Neural cell (in vitro differentiated cells): ENCODE measurements at regions not wholly inside any gene's neighbourhood (a gene's known extent, or its start where the extent isn't known, plus 50 kb on each side); places are given as distances from the start of the nearest gene placed in this dataset.

ENCODE experiments used
- EP300 ChIP-seq: fragments of 450-650 bp; conservative IDR thresholded peaks from 2 replicates; pipeline ENCODE4 v1.6.1; 2014; ENCODE audit warnings: antibody characterized with exemption, mild to moderate bottlenecking, moderate library complexity; ENCODE audit not compliant: poor library complexity, severe bottlenecking
- EZH2 ChIP-seq: fragments of 200-600, 300-800 bp; shearing (Covaris generic), sonication (generic); IDR thresholded peaks from 2 replicates; pipeline ENCODE4 v1.6.1; 2014; ENCODE audit warnings: antibody characterized with exemption, low read length, borderline replicate concordance, mild to moderate bottlenecking; ENCODE audit not compliant: insufficient read depth, poor library complexity, severe bottlenecking
- MXI1 ChIP-seq: fragments of 450-650 bp; conservative IDR thresholded peaks from 2 replicates; pipeline ENCODE4 v1.6.1; 2014; ENCODE audit warnings: antibody characterized with exemption, mild to moderate bottlenecking; ENCODE audit not compliant: poor library complexity, severe bottlenecking
- POLR2AphosphoS5 ChIP-seq: IDR thresholded peaks from 2 replicates; pipeline ENCODE4 v1.6.1; 2012
- RAD21 ChIP-seq: fragments of 450-650 bp; conservative IDR thresholded peaks from 2 replicates; pipeline ENCODE4 v1.6.1; 2014; ENCODE audit warnings: antibody characterized with exemption, mild to moderate bottlenecking, moderate library complexity
- SMC3 ChIP-seq: fragments of 450-650 bp; conservative IDR thresholded peaks from 2 replicates; pipeline ENCODE4 v1.6.1; 2014; ENCODE audit warnings: antibody characterized with exemption, mild to moderate bottlenecking, moderate library complexity; ENCODE audit not compliant: poor library complexity
- TF ChIP-seq, protein P1 (sequence below): fragments of 450-650 bp; IDR thresholded peaks from 2 replicates; pipeline ENCODE4 v1.5.1; 2014; ENCODE audit warnings: antibody characterized with exemption, mild to moderate bottlenecking, moderate library complexity; ENCODE audit not compliant: poor library complexity, severe bottlenecking

DNA sequence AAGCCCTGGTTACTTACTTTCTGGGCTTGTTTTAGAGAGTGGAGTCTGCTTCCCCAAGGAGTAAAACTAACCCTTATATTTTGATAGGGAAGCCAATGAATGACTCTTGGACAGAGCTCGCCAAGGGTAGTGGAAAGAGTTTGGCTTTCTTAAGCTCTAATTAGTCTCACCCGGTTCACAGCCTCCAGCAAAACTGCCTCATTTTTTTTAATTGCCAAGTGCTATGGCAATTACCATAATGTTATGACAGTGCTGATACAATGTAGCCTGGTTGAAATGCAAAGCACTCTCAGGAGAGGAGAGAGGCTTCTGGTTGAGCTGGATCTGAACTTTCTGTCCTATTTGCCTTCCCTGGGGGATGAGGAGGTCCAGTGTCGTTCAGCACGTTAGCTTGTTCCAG lies 376.1 kb upstream of the CHRM2 start:
- TF ChIP-seq, protein P1, sequence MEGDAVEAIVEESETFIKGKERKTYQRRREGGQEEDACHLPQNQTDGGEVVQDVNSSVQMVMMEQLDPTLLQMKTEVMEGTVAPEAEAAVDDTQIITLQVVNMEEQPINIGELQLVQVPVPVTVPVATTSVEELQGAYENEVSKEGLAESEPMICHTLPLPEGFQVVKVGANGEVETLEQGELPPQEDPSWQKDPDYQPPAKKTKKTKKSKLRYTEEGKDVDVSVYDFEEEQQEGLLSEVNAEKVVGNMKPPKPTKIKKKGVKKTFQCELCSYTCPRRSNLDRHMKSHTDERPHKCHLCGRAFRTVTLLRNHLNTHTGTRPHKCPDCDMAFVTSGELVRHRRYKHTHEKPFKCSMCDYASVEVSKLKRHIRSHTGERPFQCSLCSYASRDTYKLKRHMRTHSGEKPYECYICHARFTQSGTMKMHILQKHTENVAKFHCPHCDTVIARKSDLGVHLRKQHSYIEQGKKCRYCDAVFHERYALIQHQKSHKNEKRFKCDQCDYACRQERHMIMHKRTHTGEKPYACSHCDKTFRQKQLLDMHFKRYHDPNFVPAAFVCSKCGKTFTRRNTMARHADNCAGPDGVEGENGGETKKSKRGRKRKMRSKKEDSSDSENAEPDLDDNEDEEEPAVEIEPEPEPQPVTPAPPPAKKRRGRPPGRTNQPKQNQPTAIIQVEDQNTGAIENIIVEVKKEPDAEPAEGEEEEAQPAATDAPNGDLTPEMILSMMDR = no peak
- no peak for TF ChIP-seq RAD21
- no peak for TF ChIP-seq SMC3
- no peak for TF ChIP-seq EZH2
- no peak for TF ChIP-seq POLR2AphosphoS5
- TF ChIP-seq MXI1 = no peak
- no peak for TF ChIP-seq EP300
